HEK293T (cell line): ENCODE measurements at regions not wholly inside any gene's neighbourhood (a gene's known extent, or its start where the extent isn't known, plus 50 kb on each side); places are given as distances from the start of the nearest gene placed in this dataset.

Source experiments
- CTCF ChIA-PET: fragments of 350-600 bp; formaldehyde crosslinking; extraction: SDS; loops from one replicate; lab custom pipeline; 2021; ENCODE audit warnings: antibody characterized with exemption, inconsistent platforms; lab: Yijun Ruan, JAX
- POLR2A ChIA-PET: fragments of 350-600 bp; formaldehyde crosslinking; extraction: SDS; loops from one replicate; lab custom pipeline; 2020; ENCODE audit warnings: antibody characterized with exemption, inconsistent platforms; lab: Yijun Ruan, JAX
- DNase-seq: peaks from one replicate; pipeline ENCODE4 v3.0.0; 2012; ENCODE audit warnings: mixed read lengths; ENCODE audit errors: extremely low spot score
- ARNT ChIP-seq: fragments of 450-650 bp; IDR thresholded peaks from 2 replicates; pipeline ENCODE4 v1.6.1; 2017; ENCODE audit warnings: mild to moderate bottlenecking
- BHLHE40 ChIP-seq: fragments of 450-650 bp; IDR thresholded peaks from 2 replicates; pipeline ENCODE4 v1.6.1; 2016; ENCODE audit warnings: mild to moderate bottlenecking, moderate library complexity, borderline replicate concordance
- CTBP1 ChIP-seq: fragments of 450-650 bp; IDR thresholded peaks from 2 replicates; pipeline ENCODE4 v1.6.1; 2016; ENCODE audit warnings: borderline replicate concordance
- ELF4 ChIP-seq: fragments of 450-650 bp; IDR thresholded peaks from 2 replicates; pipeline ENCODE4 v1.6.1; 2017; ENCODE audit warnings: antibody characterized with exemption
- FOXA1 ChIP-seq: fragments of 450-650 bp; IDR thresholded peaks from 2 replicates; pipeline ENCODE4 v1.6.1; 2016; ENCODE audit warnings: mild to moderate bottlenecking
- FOXK2 ChIP-seq: fragments of 450-650 bp; IDR thresholded peaks from 2 replicates; pipeline ENCODE4 v1.6.1; 2016; ENCODE audit warnings: mild to moderate bottlenecking
- FOXM1 ChIP-seq: fragments of 450-650 bp; IDR thresholded peaks from 2 replicates; pipeline ENCODE4 v1.6.1; 2017; ENCODE audit warnings: mild to moderate bottlenecking, borderline replicate concordance
- HDGF ChIP-seq: fragments of 450-650 bp; IDR thresholded peaks from 2 replicates; pipeline ENCODE4 v1.6.1; 2017; ENCODE audit warnings: antibody characterized with exemption, borderline replicate concordance
- L3MBTL2 ChIP-seq: fragments of 450-650 bp; conservative IDR thresholded peaks from 2 replicates; pipeline ENCODE4 v1.6.1; 2016; ENCODE audit warnings: mild to moderate bottlenecking
- LEF1 ChIP-seq: fragments of 450-650 bp; IDR thresholded peaks from 2 replicates; pipeline ENCODE4 v1.6.1; 2017; ENCODE audit warnings: mild to moderate bottlenecking, borderline replicate concordance
- NFRKB ChIP-seq: fragments of 450-650 bp; IDR thresholded peaks from 2 replicates; pipeline ENCODE4 v1.6.1; 2016; ENCODE audit warnings: mild to moderate bottlenecking, moderate library complexity
- SP1 ChIP-seq: fragments of 450-650 bp; IDR thresholded peaks from 2 replicates; pipeline ENCODE4 v1.6.1; 2017
- SUZ12 ChIP-seq: fragments of 450-650 bp; IDR thresholded peaks from 2 replicates; pipeline ENCODE4 v1.6.1; 2016; ENCODE audit warnings: mild to moderate bottlenecking
- TARDBP ChIP-seq: fragments of 450-650 bp; IDR thresholded peaks from 2 replicates; pipeline ENCODE4 v1.6.1; 2016
- ZNF384 ChIP-seq: fragments of 450-650 bp; IDR thresholded peaks from 2 replicates; pipeline ENCODE4 v1.6.1; 2016
- TF ChIP-seq, protein P1 (sequence below): fragments of 450-650 bp; IDR thresholded peaks from 2 replicates; pipeline ENCODE4 v1.6.1; 2016

GRCh38 chr13:21757763-21758162, 86.9 kb downstream of the FGF9 start:
- ChIA-PET POLR2A (no interaction called here), CTCF (no interaction called here)
- DNase-seq = no peak
- TF ChIP-seq SP1 = no peak
- no peak for TF ChIP-seq FOXM1
- TF ChIP-seq HDGF = no peak
- no peak for TF ChIP-seq CTBP1
- no peak for TF ChIP-seq ARNT
- TF ChIP-seq ZNF384 = no peak
- no peak for TF ChIP-seq SUZ12
- no peak for TF ChIP-seq L3MBTL2
- no peak for TF ChIP-seq ELF4
- TF ChIP-seq LEF1 = no peak
- TF ChIP-seq TARDBP = no peak
- no peak for TF ChIP-seq FOXK2
- TF ChIP-seq BHLHE40 = no peak
- no peak for TF ChIP-seq NFRKB
- no peak for TF ChIP-seq FOXA1
- TF ChIP-seq, protein P1, sequence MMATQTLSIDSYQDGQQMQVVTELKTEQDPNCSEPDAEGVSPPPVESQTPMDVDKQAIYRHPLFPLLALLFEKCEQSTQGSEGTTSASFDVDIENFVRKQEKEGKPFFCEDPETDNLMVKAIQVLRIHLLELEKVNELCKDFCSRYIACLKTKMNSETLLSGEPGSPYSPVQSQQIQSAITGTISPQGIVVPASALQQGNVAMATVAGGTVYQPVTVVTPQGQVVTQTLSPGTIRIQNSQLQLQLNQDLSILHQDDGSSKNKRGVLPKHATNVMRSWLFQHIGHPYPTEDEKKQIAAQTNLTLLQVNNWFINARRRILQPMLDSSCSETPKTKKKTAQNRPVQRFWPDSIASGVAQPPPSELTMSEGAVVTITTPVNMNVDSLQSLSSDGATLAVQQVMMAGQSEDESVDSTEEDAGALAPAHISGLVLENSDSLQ = no peak

DNA sequence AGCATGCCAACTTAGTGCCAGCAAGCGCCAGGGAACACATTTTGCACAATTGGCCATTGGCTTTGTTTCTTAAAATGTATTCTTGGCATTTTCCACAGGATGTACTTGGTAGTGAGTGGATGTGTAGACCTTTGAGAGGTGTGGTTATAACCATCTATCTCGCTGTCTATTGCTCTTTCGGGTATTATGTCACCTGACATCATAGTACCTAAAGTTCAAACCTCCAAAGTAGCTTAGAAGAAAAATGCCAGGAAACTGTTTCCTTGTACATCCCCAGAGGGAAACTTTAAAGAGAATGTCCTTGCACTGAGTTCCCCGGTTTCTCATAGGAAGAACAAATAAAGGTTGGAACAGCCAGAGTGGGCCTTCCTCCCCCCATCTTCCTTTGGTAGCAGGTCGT, 87.6 kb downstream of the FGF9 start:
- CTCF ChIA-PET = no interaction called here
- TF ChIP-seq HDGF = no peak
- TF ChIP-seq CTBP1 = no peak
- no peak for TF ChIP-seq SUZ12
- TF ChIP-seq LEF1 = no peak
- no peak for TF ChIP-seq NFRKB
- TF ChIP-seq ZNF384 = no peak
- TF ChIP-seq, protein P1 = no peak
- TF ChIP-seq ELF4 = no peak
- TF ChIP-seq TARDBP = no peak
- no peak for TF ChIP-seq SP1
- TF ChIP-seq BHLHE40 = no peak
- TF ChIP-seq FOXM1 = no peak
- TF ChIP-seq L3MBTL2 = no peak
- no peak for DNase-seq
- POLR2A ChIA-PET = no interaction called here

DNA sequence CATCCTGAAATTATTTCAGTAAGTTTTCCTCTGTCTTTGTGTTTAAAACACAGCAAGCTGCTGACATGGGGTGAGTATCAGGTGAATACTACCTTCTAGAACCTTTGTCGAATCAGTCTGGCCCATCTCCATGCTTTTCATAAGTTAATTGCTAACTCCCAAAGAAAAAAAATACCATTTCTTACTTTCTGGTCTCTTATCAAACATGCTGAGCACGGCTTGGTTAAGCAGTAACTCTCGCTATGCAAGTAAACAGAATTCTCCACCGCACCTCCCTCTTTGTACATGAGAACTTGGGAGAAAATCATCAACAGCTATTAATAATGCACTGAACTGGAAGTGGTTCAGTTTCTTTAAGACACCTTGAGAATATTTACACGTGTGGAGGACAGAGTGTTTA, 88.6 kb downstream of the FGF9 start:
- ChIA-PET POLR2A (no interaction called here), CTCF (no interaction called here)
- DNase-seq = no peak
- TF ChIP-seq FOXA1 = no peak
- TF ChIP-seq, protein P1 = no peak

GRCh38 chr13:21759911-21760310, 89.0 kb downstream of the FGF9 start:
- POLR2A ChIA-PET = no interaction called here
- no peak for DNase-seq
- TF ChIP-seq LEF1 (no peak), HDGF (no peak), L3MBTL2 (no peak), FOXK2 (no peak), FOXA1 (no peak), ARNT (no peak), FOXM1 (no peak), ELF4 (no peak), SP1 (no peak), NFRKB (no peak), SUZ12 (no peak), TARDBP (no peak), CTBP1 (no peak)
- TF ChIP-seq, protein P1 = no peak
- CTCF ChIA-PET = no interaction called here

DNA sequence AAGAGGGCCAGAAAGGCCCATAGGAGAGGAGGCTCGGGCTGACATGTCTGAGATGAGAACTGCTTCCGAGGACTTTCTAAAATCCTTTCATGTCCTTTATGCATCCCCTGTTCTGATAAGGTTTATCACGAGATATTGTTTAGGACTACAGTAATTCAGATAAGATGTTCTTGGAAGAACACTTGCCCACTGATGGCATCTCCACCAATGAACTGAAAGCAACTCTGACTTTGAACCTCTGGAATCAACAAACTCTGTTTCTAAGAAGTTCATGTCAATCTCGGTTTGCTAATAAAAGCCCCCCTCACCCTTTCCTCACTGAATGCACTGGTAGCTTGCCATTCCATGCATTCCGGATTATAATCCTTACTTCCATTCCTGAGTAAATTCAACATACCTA, 90.9 kb downstream of the FGF9 start:
- TF ChIP-seq FOXK2 (no peak), FOXM1 (no peak), CTBP1 (no peak), SUZ12 (no peak), NFRKB (no peak), LEF1 (no peak), TARDBP (no peak), ARNT (no peak), SP1 (no peak), ELF4 (no peak), HDGF (no peak), L3MBTL2 (no peak), ZNF384 (no peak), BHLHE40 (no peak), FOXA1 (no peak)
- TF ChIP-seq, protein P1 = no peak
- DNase-seq = no peak
- CTCF ChIA-PET = no interaction called here
- POLR2A ChIA-PET = no interaction called here
